NCI-H526 (cell line): ENCODE measurements at regions not wholly inside any gene's neighbourhood (a gene's known extent, or its start where the extent isn't known, plus 50 kb on each side); places are given as distances from the start of the nearest gene placed in this dataset.

Experiments
- DNase-seq, 2 experiments: peaks; one replicate each; lab custom pipeline; 2025; lab: John Stamatoyannopoulos, UW

GRCh38 chr3:55242921-55243320, 244.2 kb downstream of the WNT5A start:
- no peak for DNase-seq

- DNase-seq = no peak
Measured at GRCh38 chr3:55241098-55241497, 246.0 kb downstream of the WNT5A start.

GRCh38 chr3:55235416-55235815, 251.7 kb downstream of the WNT5A start:
- no peak for DNase-seq

DNA sequence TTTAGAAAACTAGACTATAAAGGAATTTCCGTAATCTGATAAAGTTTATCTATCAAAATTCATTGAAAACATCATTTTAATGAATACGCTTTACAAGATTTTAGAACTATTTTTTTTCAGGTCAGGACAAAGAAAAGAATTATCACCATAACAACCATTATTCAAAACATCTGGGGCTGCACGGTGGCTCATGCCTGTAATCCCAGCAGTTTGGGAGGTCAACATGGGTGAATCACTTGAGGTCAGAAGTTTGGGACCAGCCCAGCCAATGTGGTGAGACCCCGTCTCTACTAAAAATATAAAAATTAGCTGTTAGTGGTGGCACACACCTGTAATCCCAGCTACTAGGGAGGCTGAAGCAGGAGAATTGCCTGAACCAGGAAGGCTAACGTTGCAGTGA, 260.4 kb downstream of the WNT5A start:
- no peak for DNase-seq

DNA sequence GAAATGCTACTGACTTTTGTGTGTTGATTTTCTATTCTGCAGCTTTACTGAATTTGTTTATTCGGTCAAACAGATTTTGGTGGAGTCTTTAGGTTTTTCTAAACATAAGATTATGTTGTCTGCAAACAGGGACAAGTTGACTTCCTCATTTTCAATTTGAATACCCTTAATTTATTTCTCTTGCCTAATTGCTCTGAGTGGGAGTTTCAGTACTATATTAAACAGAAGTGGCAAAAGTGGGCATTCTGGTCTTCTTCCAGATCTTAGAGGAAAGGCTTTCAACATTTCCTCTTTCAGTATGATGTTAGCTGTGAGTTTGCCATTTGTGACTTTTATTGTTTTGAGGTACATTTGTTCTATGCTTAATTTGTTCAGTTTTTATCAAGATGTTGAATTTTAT, 268.5 kb downstream of the WNT5A start:
- DNase-seq = no peak

GRCh38 chr3:55207744-55208143, 279.4 kb downstream of the WNT5A start:
- DNase-seq = no peak

- DNase-seq = no peak
Measured at GRCh38 chr3:55205990-55206389, 278.1 kb upstream of the LRTM1 start.

DNA sequence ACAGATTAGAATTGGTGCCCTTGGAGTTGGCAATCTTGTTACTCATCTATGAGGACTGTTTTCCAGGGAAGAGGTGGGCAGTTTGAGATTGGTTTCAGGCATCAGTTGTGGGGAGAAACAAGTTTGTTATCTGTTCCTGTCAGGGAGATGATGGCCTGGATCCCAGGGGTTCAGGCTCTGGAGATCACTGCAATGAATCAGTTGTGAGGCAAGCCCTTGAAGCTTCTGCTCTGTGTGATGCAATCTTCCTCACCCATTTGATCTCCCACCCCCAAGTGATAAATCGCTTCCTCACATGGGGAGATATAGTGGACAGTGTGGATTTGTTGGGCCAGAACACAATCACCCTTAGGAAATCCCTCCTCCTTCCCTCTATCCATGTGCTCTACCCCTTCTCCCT, 276.6 kb upstream of the LRTM1 start:
- DNase-seq = no peak

GRCh38 chr3:55203546-55203945, 275.7 kb upstream of the LRTM1 start:
- DNase-seq = no peak

GRCh38 chr3:55203006-55203405, 275.1 kb upstream of the LRTM1 start:
- DNase-seq = no peak

- DNase-seq = no peak
Measured at GRCh38 chr3:55202326-55202725, 274.5 kb upstream of the LRTM1 start.

GRCh38 chr3:55201779-55202178, 273.9 kb upstream of the LRTM1 start:
- no peak for DNase-seq

GRCh38 chr3:55200906-55201305, 273.0 kb upstream of the LRTM1 start:
- no peak for DNase-seq

DNA sequence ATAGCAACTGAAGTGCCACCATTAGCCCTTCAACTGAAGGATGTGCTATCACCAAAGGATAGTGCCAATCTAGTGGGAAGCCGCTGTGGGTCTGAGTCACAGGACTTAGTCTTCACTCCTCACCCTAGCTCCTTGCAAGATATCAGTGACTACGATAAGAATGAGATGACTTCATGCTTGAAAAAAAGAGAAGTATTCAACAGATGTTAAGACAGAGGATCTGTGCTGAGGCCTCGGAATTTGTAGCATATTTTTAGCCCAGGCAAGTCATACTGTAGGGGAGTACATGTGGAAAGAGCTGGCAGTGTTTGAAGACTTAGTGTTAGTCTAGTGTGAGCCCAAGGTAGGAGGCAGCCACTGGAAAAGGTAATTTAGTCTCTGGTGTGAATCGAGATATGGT, 270.7 kb upstream of the LRTM1 start:
- DNase-seq = no peak

DNA sequence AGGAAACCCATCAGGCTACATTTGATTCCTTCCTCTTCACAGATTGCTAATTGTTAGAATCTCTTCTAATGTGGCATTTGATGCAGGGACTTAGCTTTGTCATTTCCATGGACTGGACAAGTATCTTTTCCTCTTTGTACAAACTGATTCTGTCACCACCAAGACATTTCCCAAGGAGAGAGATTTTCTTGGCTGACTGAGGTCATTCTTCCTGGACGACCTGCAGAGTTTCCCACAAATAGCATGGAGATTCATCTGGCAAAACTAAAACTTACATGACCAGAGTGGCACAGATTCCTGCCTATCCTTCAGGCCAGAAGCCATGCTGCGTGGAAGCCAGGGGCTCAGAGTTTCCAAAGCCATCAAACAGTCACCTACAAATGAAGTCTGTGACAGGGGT, 269.2 kb upstream of the LRTM1 start:
- DNase-seq = no peak

DNA sequence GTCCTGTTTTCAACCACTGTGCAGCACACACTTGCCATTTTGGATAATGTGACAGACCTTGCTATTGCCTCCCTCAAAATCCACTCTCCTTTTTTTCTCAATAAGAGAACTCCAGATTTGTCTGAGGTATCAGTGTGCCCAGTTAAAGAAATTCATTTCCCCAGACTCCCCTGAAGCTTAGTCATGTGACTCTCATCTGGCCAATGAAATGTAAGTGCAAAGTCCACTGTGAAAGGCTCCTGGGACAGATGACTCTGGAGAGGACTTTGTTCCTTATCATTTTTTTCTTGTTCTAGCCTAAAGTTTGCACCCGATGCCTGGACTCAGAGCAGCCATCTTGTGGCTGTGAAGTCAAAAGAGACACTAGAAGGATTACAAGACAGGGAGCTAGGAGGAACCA, 268.6 kb upstream of the LRTM1 start:
- no peak for DNase-seq

DNA sequence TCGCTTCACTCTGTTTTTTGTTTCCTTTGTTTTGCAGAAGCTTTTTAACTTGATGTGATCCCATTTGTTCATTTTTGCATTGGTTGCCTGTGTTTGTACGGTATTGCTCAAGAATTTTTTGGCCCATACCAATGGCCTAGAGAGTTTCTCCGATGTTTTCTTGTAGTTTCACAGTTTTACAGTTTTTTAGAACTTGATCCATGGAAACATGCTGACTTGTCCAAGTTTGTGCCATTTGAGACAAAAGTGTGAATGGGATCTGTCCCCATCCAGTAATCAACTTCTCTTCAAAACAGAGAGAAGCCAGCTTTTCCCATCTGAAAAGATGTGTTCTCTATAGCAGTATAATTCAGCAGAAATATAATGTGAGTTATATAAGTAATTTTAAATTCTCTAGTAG, 266.5 kb upstream of the LRTM1 start:
- no peak for DNase-seq

- DNase-seq = no peak
Measured at GRCh38 chr3:55191911-55192775, 264.3 kb upstream of the LRTM1 start.

DNA sequence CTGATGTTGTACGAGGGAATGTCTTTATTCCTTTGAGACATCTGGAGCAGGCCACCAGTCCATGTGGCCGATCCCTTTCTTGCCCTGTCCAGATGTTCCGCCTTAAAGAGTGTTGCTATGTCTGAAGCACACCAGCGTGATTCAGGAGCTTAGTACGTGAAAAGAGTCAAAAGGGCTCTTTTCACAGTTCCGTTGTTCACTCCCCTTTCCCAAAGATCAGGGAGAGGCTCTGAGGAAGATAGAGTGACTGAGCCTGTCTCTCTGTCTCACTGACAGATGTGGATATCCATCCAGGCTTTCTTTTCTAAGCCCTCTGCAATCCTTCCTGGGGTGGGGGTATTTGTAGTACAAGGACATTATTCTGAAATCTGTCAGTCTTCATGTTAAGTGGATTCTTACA, 262.5 kb upstream of the LRTM1 start:
- DNase-seq = no peak

GRCh38 chr3:55189359-55189801, 261.5 kb upstream of the LRTM1 start:
- DNase-seq = no peak

DNA sequence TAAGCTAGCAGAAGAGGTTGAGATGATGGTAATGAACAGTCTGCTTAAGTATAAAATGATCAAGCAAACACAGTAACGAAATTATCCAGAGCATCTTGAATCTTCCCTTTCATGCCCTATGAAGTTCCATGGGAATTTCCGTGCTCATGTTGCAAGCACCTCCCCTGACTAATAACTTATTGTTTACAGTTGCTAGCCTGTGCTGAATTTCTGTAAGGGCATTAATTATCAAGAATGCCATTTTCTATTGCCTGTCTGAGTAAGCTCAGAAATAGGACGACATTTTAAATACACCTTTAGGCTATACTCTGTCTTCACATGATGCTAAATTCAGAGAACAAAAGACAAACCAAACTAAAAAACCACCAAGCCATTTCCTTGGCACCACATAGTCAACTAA, 257.5 kb upstream of the LRTM1 start:
- no peak for DNase-seq

DNA sequence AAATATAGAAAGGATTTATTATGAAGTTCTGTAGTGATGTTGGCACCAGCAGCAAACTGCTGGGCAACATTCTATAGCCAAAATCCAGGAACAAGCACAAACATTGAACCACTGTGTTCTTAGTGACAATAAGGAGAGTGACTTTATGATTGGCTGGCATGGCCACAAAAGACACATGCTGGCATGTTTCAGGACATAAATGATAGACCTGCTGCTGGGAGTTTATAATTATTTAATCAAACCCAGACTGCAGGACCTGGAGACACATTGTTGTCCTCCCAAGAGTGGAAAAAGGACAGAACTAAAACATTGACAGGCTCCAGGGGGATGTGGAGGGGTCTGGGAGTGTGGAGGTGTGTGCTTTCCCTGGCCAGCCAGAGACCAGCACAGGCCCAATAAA, 255.3 kb upstream of the LRTM1 start:
- no peak for DNase-seq

DNA sequence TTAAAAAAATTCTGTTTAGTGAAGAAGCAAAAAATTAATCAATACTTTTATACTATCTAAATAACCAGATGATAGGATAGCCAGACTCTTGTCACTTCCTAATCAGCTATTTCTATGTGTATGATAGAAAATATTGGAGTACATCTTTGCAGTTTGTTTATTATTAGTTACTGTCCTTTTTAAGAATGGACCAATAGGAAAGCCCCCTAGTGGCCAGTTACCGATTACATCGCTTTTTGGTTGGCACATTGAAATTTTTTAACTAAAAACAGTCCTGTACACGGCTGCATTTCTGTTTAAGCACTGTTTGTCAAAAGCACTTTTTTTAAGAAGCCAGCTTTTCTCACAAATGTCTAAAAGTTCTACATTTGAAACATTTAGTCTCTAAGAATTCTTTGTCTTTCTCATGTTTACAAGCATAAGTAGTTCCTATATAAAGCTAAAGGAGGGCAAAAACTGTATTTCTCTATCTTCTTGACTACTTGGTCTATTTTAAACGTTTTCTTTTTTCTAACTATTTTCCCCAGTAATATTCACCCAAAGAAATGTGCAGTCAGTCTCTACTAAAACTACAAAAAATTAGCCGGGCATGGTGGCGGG, 253.2 kb upstream of the LRTM1 start:
- DNase-seq = peak in 1 of 2 experiments; percentile 54

DNA sequence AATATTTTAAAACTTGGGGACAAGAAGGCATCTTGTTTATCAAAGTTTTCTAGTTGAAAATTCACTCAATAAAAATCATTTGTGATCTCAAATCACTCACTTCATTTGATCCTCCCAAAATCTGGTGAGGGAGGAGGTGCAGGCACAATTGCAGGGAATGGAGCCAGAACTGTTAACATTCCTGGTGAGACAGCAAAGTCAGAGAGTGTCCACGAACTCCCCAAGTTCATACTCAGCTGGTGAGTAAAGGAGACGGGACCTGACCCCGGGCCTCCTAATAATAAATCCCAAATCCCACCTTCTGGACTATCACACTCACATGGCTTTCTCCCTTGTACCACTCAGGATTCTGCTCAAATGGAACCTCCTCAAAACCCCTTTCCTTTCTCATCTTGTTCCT, 252.3 kb upstream of the LRTM1 start:
- no peak for DNase-seq
